Activated CD8-positive, alpha-beta memory T cell treated with anti-CD3 and anti-CD28 coated beads for 36 hours (primary cell): ENCODE measurements at regions not wholly inside any gene's neighbourhood (a gene's known extent, or its start where the extent isn't known, plus 50 kb on each side); places are given as distances from the start of the nearest gene placed in this dataset.
"Not testable (repeated sequence)": the region's sequence is repeated elsewhere in the genome, so short reads cannot be mapped to it uniquely, and the experiment has no call there.

ENCODE experiments used
- CTCF ChIA-PET: fragments of 350-600 bp; sonication (Branson Sonifier 250); formaldehyde crosslinking; loops from one replicate; lab custom pipeline; 2021; ENCODE audit warnings: antibody characterized with exemption; lab: Charles Lee
- POLR2A ChIA-PET: fragments of 350-600 bp; sonication (Branson Sonifier 250); formaldehyde crosslinking; loops from one replicate; lab custom pipeline; 2021; ENCODE audit warnings: antibody characterized with exemption; lab: Charles Lee

GRCh38 chr1:227422581-227422980 lies 104.3 kb upstream of the CDC42BPA start:
- POLR2A ChIA-PET, result no interaction called here
- CTCF ChIA-PET, result interaction anchor here (0.6 kb wide), 1 partner anchor 126 kb away, joined by 3 read pairs; no protein-coding TSS in a partner anchor

DNA sequence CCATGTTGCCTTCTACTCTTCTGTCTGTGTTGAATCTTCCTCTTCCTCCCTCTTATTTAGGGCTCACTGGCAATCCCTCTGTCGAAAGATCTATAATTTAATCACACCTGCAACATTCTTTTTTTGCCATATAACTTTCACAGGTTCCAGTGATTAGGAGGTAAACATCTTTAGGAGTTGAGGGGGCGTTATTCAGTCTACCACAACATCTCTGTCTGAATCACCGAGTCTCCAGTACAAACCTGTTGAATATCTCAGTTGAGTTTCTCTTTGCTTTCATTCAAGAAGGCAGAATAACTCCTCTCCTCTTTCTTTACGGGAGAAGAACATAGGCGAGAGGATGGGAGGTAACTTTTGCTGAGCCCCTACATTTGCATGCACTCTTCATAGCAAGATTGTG lies 101.9 kb upstream of the CDC42BPA start:
- CTCF ChIA-PET, result no interaction called here

GRCh38 chr1:227417756-227418480 lies 99.6 kb upstream of the CDC42BPA start:
- CTCF ChIA-PET, result no interaction called here
- POLR2A ChIA-PET, result no interaction called here

More for the DNA sequence above, 101.9 kb upstream of the CDC42BPA start:
- POLR2A ChIA-PET, result no interaction called here

- POLR2A ChIA-PET, result no interaction called here
- CTCF ChIA-PET, result no interaction called here
Observed at GRCh38 chr1:227416156-227416830, 98.0 kb upstream of the CDC42BPA start.

DNA sequence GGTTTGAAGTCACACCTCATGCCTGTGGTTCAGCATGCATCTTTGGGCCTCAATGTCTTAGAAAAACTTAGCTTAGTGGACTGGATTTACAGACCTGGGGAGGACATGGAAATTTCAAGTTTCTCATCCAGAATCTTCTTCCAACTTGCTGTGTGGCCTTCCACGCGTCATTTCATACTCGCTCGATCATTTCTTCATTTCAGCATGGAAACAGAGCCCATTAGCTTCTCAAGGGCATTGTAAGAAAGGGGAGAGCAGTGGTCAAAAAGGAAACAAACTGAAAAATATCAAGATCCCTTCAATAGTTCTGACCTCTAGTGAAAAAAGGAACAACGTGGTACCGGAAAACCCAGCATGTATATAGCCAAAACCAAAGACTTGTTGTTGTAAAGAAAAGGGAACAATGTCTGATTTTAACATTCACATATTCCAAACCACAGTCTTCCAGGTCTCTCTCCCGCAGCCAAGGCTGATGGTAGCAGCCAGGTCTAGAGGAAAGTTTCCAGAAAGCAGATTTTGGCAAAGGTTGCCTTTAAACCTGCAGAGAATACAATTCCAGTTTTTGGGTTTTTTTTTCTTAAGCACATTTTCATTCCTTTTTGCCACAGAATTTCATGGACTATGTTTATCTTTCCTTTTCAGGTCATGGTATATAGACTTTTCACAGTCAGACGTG lies 97.0 kb upstream of the CDC42BPA start:
- POLR2A ChIA-PET, result no interaction called here

GRCh38 chr1:227411066-227411465 lies 92.8 kb upstream of the CDC42BPA start:
- ChIA-PET CTCF (no interaction called here), POLR2A (no interaction called here)

More for the DNA sequence above, 97.0 kb upstream of the CDC42BPA start:
- CTCF ChIA-PET, result no interaction called here

DNA sequence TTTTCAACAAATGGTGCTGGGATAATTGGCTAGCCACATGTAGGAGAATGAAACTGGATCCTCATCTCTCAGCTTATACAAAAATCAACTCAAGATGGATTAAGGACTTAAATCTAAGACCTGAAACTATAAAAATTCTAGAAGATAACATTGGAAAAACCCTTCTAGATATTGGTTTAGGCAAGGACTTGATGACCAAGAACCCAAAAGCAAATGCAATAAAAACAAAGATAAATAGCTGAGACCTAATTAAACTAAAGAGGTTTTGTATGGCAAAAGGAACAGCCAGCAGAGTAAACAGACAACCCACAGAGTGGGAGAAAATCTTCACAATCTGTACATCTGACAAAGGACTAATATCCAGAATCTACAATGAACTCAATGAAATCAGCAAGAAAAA lies 88.0 kb upstream of the CDC42BPA start:
- CTCF ChIA-PET, POLR2A ChIA-PET: not testable (repeated sequence)

GRCh38 chr1:227403535-227403934 lies 85.2 kb upstream of the CDC42BPA start:
- ChIA-PET POLR2A (no interaction called here), CTCF (no interaction called here)

- CTCF ChIA-PET, result no interaction called here
- POLR2A ChIA-PET, result no interaction called here
Observed at GRCh38 chr1:227401562-227402342, 83.5 kb upstream of the CDC42BPA start.

GRCh38 chr1:227399152-227399730 lies 80.9 kb upstream of the CDC42BPA start:
- ChIA-PET POLR2A (no interaction called here), CTCF (no interaction called here)

- CTCF ChIA-PET, result no interaction called here
- POLR2A ChIA-PET, result no interaction called here
Observed at GRCh38 chr1:227397354-227397978, 79.2 kb upstream of the CDC42BPA start.

GRCh38 chr1:227396539-227397353 lies 78.5 kb upstream of the CDC42BPA start:
- POLR2A ChIA-PET, result no interaction called here
- CTCF ChIA-PET, result no interaction called here

GRCh38 chr1:227395426-227396028 lies 77.2 kb upstream of the CDC42BPA start:
- POLR2A ChIA-PET, result no interaction called here
- CTCF ChIA-PET, result no interaction called here

- ChIA-PET CTCF (no interaction called here), POLR2A (no interaction called here)
Observed at GRCh38 chr1:227392984-227393764, 74.9 kb upstream of the CDC42BPA start.

- ChIA-PET POLR2A (no interaction called here), CTCF (no interaction called here)
Observed at GRCh38 chr1:227391879-227392278, 73.6 kb upstream of the CDC42BPA start.

DNA sequence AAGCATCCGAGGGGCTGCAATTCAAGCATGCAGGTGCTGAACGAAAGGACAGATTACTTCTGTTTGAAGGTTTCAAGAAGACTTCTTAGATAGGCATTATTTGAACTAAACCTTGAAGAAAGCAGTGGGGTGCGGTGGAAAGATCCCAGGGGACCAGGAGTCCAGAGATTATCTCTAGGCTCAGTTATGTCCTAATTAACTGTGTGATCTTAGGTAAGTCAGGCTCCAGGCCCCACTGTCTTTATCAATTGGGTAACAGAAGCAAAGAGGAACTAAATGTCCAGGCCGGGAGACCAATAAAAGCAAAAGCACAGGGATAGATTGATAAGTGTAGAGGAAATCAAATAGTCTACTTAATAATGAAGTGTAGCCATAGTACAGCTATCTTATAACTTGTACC lies 72.9 kb upstream of the CDC42BPA start:
- CTCF ChIA-PET, result no interaction called here
- POLR2A ChIA-PET, result no interaction called here

DNA sequence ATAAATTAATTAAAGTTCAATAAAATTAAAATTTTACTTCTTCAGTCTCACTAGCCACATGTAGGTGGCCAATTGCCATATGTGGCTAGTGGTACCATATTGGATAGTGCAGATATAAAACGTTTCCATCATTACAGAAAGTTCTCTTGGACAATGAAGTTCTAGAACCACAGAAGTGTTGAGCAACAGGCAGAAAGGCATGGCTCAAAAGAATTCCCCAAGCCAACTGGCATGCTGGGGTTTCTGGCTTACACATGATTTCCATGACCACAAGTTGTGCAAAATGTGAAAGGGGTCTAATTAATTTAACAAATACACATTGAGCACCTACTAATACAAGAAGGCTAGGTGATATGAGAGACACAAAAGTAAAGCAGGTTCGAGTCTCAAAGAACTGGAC lies 72.2 kb upstream of the CDC42BPA start:
- CTCF ChIA-PET, result no interaction called here
- POLR2A ChIA-PET, result no interaction called here
